ENCODE measurements at regions not wholly inside any gene's neighbourhood (a gene's known extent, or its start where the extent isn't known, plus 50 kb on each side); places are given as distances from the start of the nearest gene placed in this dataset.
"Not testable (repeated sequence)": the region's sequence is repeated elsewhere in the genome, so short reads cannot be mapped to it uniquely, and the experiment has no call there.

- TF ChIP-seq, protein P1, sequence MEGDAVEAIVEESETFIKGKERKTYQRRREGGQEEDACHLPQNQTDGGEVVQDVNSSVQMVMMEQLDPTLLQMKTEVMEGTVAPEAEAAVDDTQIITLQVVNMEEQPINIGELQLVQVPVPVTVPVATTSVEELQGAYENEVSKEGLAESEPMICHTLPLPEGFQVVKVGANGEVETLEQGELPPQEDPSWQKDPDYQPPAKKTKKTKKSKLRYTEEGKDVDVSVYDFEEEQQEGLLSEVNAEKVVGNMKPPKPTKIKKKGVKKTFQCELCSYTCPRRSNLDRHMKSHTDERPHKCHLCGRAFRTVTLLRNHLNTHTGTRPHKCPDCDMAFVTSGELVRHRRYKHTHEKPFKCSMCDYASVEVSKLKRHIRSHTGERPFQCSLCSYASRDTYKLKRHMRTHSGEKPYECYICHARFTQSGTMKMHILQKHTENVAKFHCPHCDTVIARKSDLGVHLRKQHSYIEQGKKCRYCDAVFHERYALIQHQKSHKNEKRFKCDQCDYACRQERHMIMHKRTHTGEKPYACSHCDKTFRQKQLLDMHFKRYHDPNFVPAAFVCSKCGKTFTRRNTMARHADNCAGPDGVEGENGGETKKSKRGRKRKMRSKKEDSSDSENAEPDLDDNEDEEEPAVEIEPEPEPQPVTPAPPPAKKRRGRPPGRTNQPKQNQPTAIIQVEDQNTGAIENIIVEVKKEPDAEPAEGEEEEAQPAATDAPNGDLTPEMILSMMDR (conservative IDR thresholded peaks at IDR 0.05 in 1 of 2, IDR thresholded peaks at IDR 0.05 in 1 of 2; ENCODE audit: extremely low read depth in 1 of 2, insufficient read depth in 1 of 2, low read depth in 1 of 2, low read length in 2 of 2) = not testable (repeated sequence)
- not testable (repeated sequence) for TF ChIP-seq EZH2 (IDR thresholded peaks at IDR 0.05; ENCODE audit: borderline replicate concordance, low read length)
Observed at GRCh38 chr22:10735075-10735474, 4792.9 kb upstream of the OR11H1 start.

All from mammary epithelial cell (primary cell).